ENCODE measurements at regions not wholly inside any gene's neighbourhood (a gene's known extent, or its start where the extent isn't known, plus 50 kb on each side); places are given as distances from the start of the nearest gene placed in this dataset.

DNA sequence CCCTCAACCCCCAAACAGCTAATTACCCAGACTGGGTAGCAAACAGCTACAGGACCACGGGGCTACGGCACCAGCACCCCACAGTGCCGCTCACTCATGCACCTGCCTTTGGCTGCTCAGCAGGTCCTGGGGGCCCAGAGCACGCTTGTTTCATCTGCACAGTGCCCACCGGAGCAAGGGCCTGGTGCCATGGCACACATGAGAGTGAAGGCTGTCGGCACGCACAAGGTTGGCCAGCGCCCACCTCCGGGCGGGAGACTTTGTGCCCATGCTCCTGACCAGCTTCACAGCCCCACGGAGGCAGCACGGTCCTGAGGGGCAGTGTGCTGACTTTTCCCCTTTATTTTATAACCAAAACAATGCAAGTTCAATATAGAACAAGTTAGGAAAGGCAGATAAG is 135.9 kb upstream of the NSMCE3 start:
- no peak overlapping the region for H3K4me3 ChIP-seq (ENCODE audit: low read depth, low read length)
- CTCF ChIA-PET, result no interaction called here
- no peak for DNase-seq (ENCODE audit: low read depth, low spot score)
- POLR2A ChIA-PET, result no interaction called here
- TF ChIP-seq, protein P1, sequence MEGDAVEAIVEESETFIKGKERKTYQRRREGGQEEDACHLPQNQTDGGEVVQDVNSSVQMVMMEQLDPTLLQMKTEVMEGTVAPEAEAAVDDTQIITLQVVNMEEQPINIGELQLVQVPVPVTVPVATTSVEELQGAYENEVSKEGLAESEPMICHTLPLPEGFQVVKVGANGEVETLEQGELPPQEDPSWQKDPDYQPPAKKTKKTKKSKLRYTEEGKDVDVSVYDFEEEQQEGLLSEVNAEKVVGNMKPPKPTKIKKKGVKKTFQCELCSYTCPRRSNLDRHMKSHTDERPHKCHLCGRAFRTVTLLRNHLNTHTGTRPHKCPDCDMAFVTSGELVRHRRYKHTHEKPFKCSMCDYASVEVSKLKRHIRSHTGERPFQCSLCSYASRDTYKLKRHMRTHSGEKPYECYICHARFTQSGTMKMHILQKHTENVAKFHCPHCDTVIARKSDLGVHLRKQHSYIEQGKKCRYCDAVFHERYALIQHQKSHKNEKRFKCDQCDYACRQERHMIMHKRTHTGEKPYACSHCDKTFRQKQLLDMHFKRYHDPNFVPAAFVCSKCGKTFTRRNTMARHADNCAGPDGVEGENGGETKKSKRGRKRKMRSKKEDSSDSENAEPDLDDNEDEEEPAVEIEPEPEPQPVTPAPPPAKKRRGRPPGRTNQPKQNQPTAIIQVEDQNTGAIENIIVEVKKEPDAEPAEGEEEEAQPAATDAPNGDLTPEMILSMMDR (IDR thresholded peaks at IDR 0.05; ENCODE audit: insufficient read depth, low read length, missing control alignments), result no peak

DNA sequence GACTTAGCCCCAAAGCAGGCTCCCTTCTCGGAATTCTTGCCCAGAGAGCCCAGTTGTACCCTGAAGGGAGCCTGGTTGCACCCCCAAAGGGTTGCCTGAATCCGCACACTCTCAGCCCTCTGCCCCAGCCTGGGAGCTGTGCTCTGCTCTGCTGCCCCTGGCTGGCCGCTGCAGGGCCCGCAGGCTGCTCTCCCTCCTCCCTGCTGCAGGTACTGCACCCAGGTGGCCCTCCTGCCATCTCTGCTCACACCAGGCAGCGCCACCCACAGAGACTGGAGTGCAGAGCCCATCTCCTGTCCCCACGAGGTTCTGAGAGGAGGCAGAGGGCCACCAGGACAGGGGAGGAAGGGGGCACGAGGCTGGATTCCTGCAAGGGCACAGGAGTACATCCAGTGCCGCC is 134.2 kb upstream of the NSMCE3 start:
- no peak for DNase-seq (ENCODE audit: low read depth, low spot score)
- TF ChIP-seq, protein P1 (IDR thresholded peaks at IDR 0.05; ENCODE audit: insufficient read depth, low read length, missing control alignments), result no peak
- no peak overlapping the region for H3K4me3 ChIP-seq (ENCODE audit: low read depth, low read length)
- CTCF ChIA-PET, result no interaction called here
- POLR2A ChIA-PET, result no interaction called here

DNA sequence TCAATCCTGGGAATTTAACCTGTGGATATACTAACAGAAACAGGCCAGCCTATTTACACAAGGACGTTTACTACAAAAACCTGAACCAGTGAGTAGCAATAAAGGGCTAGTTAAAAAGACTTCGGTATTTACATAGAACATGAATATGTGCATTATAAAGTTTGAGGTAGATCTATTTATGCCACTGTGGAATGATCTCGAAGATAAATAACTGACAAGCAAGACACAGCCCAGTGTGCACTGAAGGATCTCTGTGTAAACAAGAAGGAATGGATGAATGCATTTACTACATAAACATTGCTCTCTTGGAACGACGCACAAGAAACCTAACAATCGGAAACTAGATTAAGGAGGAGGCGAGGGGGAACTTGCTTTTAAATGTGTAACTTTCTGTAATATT is 132.0 kb upstream of the NSMCE3 start:
- no peak overlapping the region for H3K4me3 ChIP-seq (ENCODE audit: low read depth, low read length)
- DNase-seq (ENCODE audit: low read depth, low spot score), result no peak
- TF ChIP-seq, protein P1 (IDR thresholded peaks at IDR 0.05; ENCODE audit: insufficient read depth, low read length, missing control alignments), result no peak
- CTCF ChIA-PET, result no interaction called here
- POLR2A ChIA-PET, result no interaction called here

DNA sequence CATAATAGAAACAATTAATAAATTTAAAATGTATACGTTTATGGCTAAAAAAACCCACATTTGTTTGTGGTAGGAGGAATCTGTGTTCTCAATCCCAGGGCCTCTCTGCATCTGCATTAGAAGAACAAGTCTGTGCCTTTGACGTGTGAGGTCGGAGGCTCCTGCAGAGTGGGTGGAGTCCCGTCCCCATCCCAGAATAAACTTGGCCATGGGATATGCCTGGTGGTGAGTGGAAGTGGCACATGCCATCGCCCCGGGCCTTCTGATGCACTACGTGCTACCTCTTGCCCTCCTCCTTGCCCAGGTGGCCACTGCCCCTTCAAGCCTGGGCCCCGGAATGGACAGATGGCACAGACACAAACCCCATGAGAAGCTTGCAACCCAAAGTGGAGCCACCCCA is 131.1 kb upstream of the NSMCE3 start:
- H3K4me3 ChIP-seq (ENCODE audit: low read depth, low read length), result no peak overlapping the region
- TF ChIP-seq, protein P1 (IDR thresholded peaks at IDR 0.05; ENCODE audit: insufficient read depth, low read length, missing control alignments), result no peak
- ChIA-PET CTCF (no interaction called here), POLR2A (no interaction called here)
- no peak for DNase-seq (ENCODE audit: low read depth, low spot score)

DNA sequence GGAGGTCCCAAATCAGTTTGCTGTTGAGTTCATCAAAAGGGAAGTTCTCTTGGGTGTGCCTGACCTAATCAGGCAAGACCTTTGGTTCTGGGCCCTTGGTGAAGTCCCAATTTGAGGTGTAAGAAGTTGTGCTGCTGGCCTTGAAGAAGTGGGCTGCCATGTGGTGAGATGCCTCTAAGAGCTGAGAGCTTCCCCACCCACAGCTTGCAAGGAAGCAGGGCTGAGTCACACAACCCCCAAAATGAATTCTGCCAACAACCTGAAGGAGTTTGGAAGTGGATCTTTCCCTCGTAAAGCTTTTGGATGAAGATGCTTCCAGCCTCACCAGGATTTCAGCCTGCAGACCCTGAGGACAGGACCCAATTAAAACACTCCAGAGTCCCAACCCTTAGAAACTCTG is 129.3 kb upstream of the NSMCE3 start:
- DNase-seq (ENCODE audit: low read depth, low spot score), result no peak
- ChIA-PET CTCF (no interaction called here), POLR2A (no interaction called here)
- TF ChIP-seq, protein P1 (IDR thresholded peaks at IDR 0.05; ENCODE audit: insufficient read depth, low read length, missing control alignments), result no peak
- no peak overlapping the region for H3K4me3 ChIP-seq (ENCODE audit: low read depth, low read length)

DNA sequence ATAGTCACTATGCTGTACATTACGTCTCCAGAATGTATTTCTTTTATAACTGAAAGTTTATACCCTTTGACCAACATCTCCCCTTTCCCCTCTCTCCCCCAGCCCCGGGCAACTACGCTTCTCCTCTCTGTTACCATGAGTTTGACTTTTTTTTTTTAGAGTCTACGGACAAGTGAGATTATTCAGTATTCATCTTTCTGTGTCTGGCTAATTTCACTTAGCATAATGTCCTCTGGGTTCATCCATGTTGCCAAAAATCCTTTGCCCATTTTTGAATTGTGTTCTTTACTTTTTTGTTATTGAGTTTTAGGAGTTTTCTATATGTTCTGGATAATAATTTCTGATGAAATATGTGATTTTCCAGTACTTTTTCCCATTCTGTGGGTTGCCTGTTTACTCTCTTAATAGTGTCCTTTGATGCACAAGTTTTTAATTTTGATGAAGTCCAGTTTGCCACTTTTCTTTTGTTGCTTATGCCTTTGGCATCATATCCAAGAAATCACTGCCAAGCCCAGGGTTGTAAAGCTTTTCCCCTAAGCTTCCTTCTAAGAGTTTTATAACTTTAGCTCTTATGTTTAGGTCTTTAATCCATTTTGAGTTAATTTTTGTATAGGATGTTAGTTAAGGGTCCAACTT is 126.7 kb upstream of the NSMCE3 start:
- H3K4me3 ChIP-seq (ENCODE audit: low read depth, low read length), result no peak overlapping the region
- TF ChIP-seq, protein P1 (IDR thresholded peaks at IDR 0.05; ENCODE audit: insufficient read depth, low read length, missing control alignments), result no peak
- DNase-seq (ENCODE audit: low read depth, low spot score), result no peak
- ChIA-PET POLR2A (no interaction called here), CTCF (no interaction called here)
